H9 (cell line): ENCODE measurements at regions not wholly inside any gene's neighbourhood (a gene's known extent, or its start where the extent isn't known, plus 50 kb on each side); places are given as distances from the start of the nearest gene placed in this dataset.
A peak's percentile ranks its signal among the peaks of the same experiment; 100 is the strongest.

Source experiments
- DNase-seq: peaks from one replicate; pipeline ENCODE4 v3.0.0-alpha.2; 2017
- H2AFZ ChIP-seq: one replicate; pipeline ENCODE4 v1.6.1; 2013; ENCODE audit warnings: mild to moderate bottlenecking, low read length, control low read depth, moderate library complexity
- H2AK5ac ChIP-seq: 2 replicates; pipeline ENCODE4 v1.6.1; 2013; ENCODE audit warnings: low read length, control low read depth, mixed read lengths; ENCODE audit not compliant: insufficient read length
- H2BK120ac ChIP-seq: one replicate; pipeline ENCODE4 v1.6.1; 2013; ENCODE audit warnings: low read depth, mild to moderate bottlenecking, low read length, control low read depth, inconsistent platforms; ENCODE audit not compliant: poor library complexity, severe bottlenecking
- H2BK12ac ChIP-seq: 2 replicates; pipeline ENCODE4 v1.6.1; 2013; ENCODE audit warnings: low read length, control low read depth, mixed read lengths, low read depth; ENCODE audit not compliant: insufficient read length
- H2BK15ac ChIP-seq: 2 replicates; pipeline ENCODE4 v1.6.1; 2013; ENCODE audit warnings: low read depth, low read length, control low read depth
- H2BK20ac ChIP-seq: one replicate; pipeline ENCODE4 v1.6.1; 2013; ENCODE audit warnings: low read depth, mild to moderate bottlenecking, low read length, control low read depth, inconsistent platforms; ENCODE audit not compliant: poor library complexity, severe bottlenecking
- H2BK5ac ChIP-seq: 2 replicates; pipeline ENCODE4 v1.6.1; 2013; ENCODE audit warnings: low read length, control low read depth, mixed read lengths; ENCODE audit not compliant: insufficient read length
- H3K14ac ChIP-seq: 2 replicates; pipeline ENCODE4 v1.6.1; 2013; ENCODE audit warnings: low read length, control low read depth; ENCODE audit not compliant: insufficient read depth
- H3K18ac ChIP-seq: 2 replicates; pipeline ENCODE4 v1.6.1; 2013; ENCODE audit warnings: low read depth, mild to moderate bottlenecking, mixed read lengths, low read length, control low read depth; ENCODE audit not compliant: insufficient read length
- H3K23ac ChIP-seq: 2 replicates; pipeline ENCODE4 v1.6.1; 2013; ENCODE audit warnings: low read length, control low read depth, mixed read lengths, low read depth; ENCODE audit not compliant: insufficient read length
- H3K23me2 ChIP-seq: 2 replicates; pipeline ENCODE4 v1.6.1; 2013; ENCODE audit warnings: low read depth, mild to moderate bottlenecking, mixed read lengths, low read length, control low read depth; ENCODE audit not compliant: insufficient read length, poor library complexity, severe bottlenecking
- H3K27ac ChIP-seq: 2 replicates; pipeline ENCODE4 v1.5.1; 2013; ENCODE audit warnings: low read length, control low read depth, mixed read lengths, low read depth; ENCODE audit not compliant: insufficient read length
- H3K27me3 ChIP-seq: 2 replicates; pipeline ENCODE4 v1.6.1; 2013; ENCODE audit warnings: low read length, control low read depth, inconsistent platforms; ENCODE audit not compliant: insufficient read depth
- H3K4ac ChIP-seq: 2 replicates; pipeline ENCODE4 v1.6.1; 2013; ENCODE audit warnings: low read depth, mild to moderate bottlenecking, control low read depth, inconsistent platforms, low read length, moderate library complexity
- H3K4me1 ChIP-seq: 2 replicates; pipeline ENCODE4 v1.6.1; 2013; ENCODE audit warnings: low read length, control low read depth, inconsistent platforms; ENCODE audit not compliant: insufficient read depth
- H3K4me2 ChIP-seq: 2 replicates; pipeline ENCODE4 v1.6.1; 2013; ENCODE audit warnings: low read length, control low read depth, mixed read lengths; ENCODE audit not compliant: insufficient read length, insufficient read depth
- H3K56ac ChIP-seq: 2 replicates; pipeline ENCODE4 v1.6.1; 2013; ENCODE audit warnings: low read depth, mild to moderate bottlenecking, mixed read lengths, low read length, control low read depth; ENCODE audit not compliant: insufficient read length
- H3K79me1 ChIP-seq: 2 replicates; pipeline ENCODE4 v1.6.1; 2013; ENCODE audit warnings: low read depth, mild to moderate bottlenecking, moderate library complexity, low read length, control low read depth, inconsistent platforms; ENCODE audit not compliant: insufficient read depth, poor library complexity, severe bottlenecking
- H3K79me2 ChIP-seq: 2 replicates; pipeline ENCODE4 v1.6.1; 2013; ENCODE audit warnings: low read length, control low read depth, inconsistent platforms; ENCODE audit not compliant: insufficient read depth
- H3K9ac ChIP-seq: 2 replicates; pipeline ENCODE4 v1.6.1; 2013; ENCODE audit warnings: low read length, control low read depth, mixed read lengths; ENCODE audit not compliant: insufficient read length; ENCODE audit errors: extremely low read depth
- H3K9me3 ChIP-seq: one replicate; pipeline ENCODE4 v1.6.1; 2013; ENCODE audit warnings: low read depth, low read length, inconsistent platforms; ENCODE audit not compliant: control insufficient read depth
- H3T11ph ChIP-seq: one replicate; pipeline ENCODE4 v1.6.1; 2013; ENCODE audit warnings: mild to moderate bottlenecking, low read length, control low read depth, inconsistent platforms
- H4K20me1 ChIP-seq: one replicate; pipeline ENCODE4 v1.6.1; 2013; ENCODE audit not compliant: control insufficient read depth, insufficient read length, insufficient read depth
- H4K5ac ChIP-seq: 2 replicates; pipeline ENCODE4 v1.6.1; 2013; ENCODE audit warnings: low read depth, mild to moderate bottlenecking, mixed read lengths, low read length, control low read depth; ENCODE audit not compliant: insufficient read length
- H4K8ac ChIP-seq: replicated peaks from 2 replicates; pipeline ENCODE4 v1.6.1; 2013; ENCODE audit warnings: low read length, control low read depth, mixed read lengths, low read depth; ENCODE audit not compliant: insufficient read length
- H4K91ac ChIP-seq: 2 replicates; pipeline ENCODE4 v1.6.1; 2013; ENCODE audit warnings: low read depth, mild to moderate bottlenecking, moderate library complexity, mixed read lengths, low read length, control low read depth; ENCODE audit not compliant: insufficient read length
- H3K27ac Mint-ChIP-seq, 3 experiments: 2 replicates in 2 of 3; 3 replicates in 1 of 3; pipeline ENCODE4 v1.8.0; 2020 to 2021; ENCODE audit warnings: mixed read lengths in 3 of 3, mild to moderate bottlenecking in 1 of 3, moderate library complexity in 1 of 3
- H3K27me3 Mint-ChIP-seq: 2 replicates; pipeline ENCODE4 v1.8.0; 2021; ENCODE audit warnings: low read depth, mild to moderate bottlenecking, moderate library complexity, mixed read lengths
- H3K36me3 Mint-ChIP-seq, 3 experiments: 2 replicates in 2 of 3; 3 replicates in 1 of 3; pipeline ENCODE4 v1.8.0; 2020 to 2021; ENCODE audit warnings: low read depth in 3 of 3, mixed read lengths in 3 of 3; ENCODE audit not compliant: insufficient read depth in 1 of 3
- H3K4me1 Mint-ChIP-seq, 2 experiments: 2 replicates each; pipeline ENCODE4 v1.8.0; 2020; ENCODE audit warnings: mixed read lengths in 2 of 2
- H3K4me3 Mint-ChIP-seq, 2 experiments: 2 replicates in 1 of 2; 3 replicates in 1 of 2; pipeline ENCODE4 v1.8.0; 2020 to 2021; ENCODE audit warnings: mild to moderate bottlenecking in 2 of 2, mixed read lengths in 2 of 2, moderate library complexity in 1 of 2
- H3K9me3 Mint-ChIP-seq, 2 experiments: 2 replicates in 1 of 2; 3 replicates in 1 of 2; pipeline ENCODE4 v1.8.0; 2020; ENCODE audit warnings: mild to moderate bottlenecking in 2 of 2, mixed read lengths in 2 of 2, moderate library complexity in 1 of 2
- WGBS: extraction: QIAGEN DNeasy Blood & Tissue Kit; methylation state at CpG from one replicate; pipeline ENCODE4 v1.1.7; 2013; ENCODE audit warnings: missing lambda C conversion rate, low lambda C conversion rate, mixed read lengths; ENCODE audit not compliant: insufficient read length; ENCODE audit errors: extremely low coverage; 5-methylcytosine and 5-hydroxymethylcytosine counted together
- TF ChIP-seq, protein P1 (sequence below): fragments of 200-600 bp; sonication (generic); conservative IDR thresholded peaks from 3 replicates; pipeline ENCODE4 v1.8.0; 2021; ENCODE audit warnings: antibody characterized with exemption, mild to moderate bottlenecking

- Histone ChIP-seq H3K79me2 (no peaks in the 10 kb centered on the region), H2BK120ac (no peak overlapping the region), H3K79me1 (no peaks in the 10 kb centered on the region), H2AFZ (no peak overlapping the region), H2BK12ac (no peak overlapping the region), H3K23me2 (no peaks in the 10 kb centered on the region), H3K56ac (no peak overlapping the region), H3K9ac (no peak overlapping the region), H2BK20ac (no peak overlapping the region), H4K20me1 (no peaks in the 10 kb centered on the region), H3T11ph (no peak overlapping the region), H4K8ac (no peak overlapping the region), H3K27ac (no peak overlapping the region), H3K4me1 (peaks cover 2% of the 10 kb centered on the region; the same call in 1 of the 2 replicates), H2BK5ac (no peak overlapping the region), H3K14ac (no peak overlapping the region), H3K4me2 (no peak overlapping the region), H3K27me3 (no peaks in the 10 kb centered on the region; the same call in 1 of the 2 replicates), H3K18ac (no peak overlapping the region), H2BK15ac (no peak overlapping the region), H3K4ac (no peak overlapping the region), H3K9me3 (no peaks in the 10 kb centered on the region), H4K91ac (no peak overlapping the region), H4K5ac (no peak overlapping the region), H2AK5ac (no peak overlapping the region), H3K23ac (no peak overlapping the region)
- DNase-seq = peak; percentile 43
- H3K9me3 Mint-ChIP-seq = peaks cover 0 to 7% of the 10 kb centered on the region in 2 experiments; a peak in 2 of 5 replicates
- H3K27me3 Mint-ChIP-seq = peaks cover 2% of the 10 kb centered on the region; the same call in 1 of the 2 replicates
- TF ChIP-seq, protein P1, sequence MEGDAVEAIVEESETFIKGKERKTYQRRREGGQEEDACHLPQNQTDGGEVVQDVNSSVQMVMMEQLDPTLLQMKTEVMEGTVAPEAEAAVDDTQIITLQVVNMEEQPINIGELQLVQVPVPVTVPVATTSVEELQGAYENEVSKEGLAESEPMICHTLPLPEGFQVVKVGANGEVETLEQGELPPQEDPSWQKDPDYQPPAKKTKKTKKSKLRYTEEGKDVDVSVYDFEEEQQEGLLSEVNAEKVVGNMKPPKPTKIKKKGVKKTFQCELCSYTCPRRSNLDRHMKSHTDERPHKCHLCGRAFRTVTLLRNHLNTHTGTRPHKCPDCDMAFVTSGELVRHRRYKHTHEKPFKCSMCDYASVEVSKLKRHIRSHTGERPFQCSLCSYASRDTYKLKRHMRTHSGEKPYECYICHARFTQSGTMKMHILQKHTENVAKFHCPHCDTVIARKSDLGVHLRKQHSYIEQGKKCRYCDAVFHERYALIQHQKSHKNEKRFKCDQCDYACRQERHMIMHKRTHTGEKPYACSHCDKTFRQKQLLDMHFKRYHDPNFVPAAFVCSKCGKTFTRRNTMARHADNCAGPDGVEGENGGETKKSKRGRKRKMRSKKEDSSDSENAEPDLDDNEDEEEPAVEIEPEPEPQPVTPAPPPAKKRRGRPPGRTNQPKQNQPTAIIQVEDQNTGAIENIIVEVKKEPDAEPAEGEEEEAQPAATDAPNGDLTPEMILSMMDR = no peak
- H3K4me3 Mint-ChIP-seq = no peak overlapping the region
- peak overlapping the region in 1 of 3 experiments; percentile 69; a peak in 2 of 7 replicates for H3K27ac Mint-ChIP-seq
- peaks cover 0 to 8% (median 0%) of the 10 kb centered on the region in 3 experiments; a peak in 1 of 7 replicates for H3K36me3 Mint-ChIP-seq
- WGBS = no CpG with 5 or more reads among the region's 3 CpGs
- peaks cover 18 to 19% of the 10 kb centered on the region in 2 experiments for H3K4me1 Mint-ChIP-seq
Observed at GRCh38 chr2:67877301-67877700, 185.5 kb downstream of the C1D start.
